A549 (cell line): ENCODE measurements at regions not wholly inside any gene's neighbourhood (a gene's known extent, or its start where the extent isn't known, plus 50 kb on each side); places are given as distances from the start of the nearest gene placed in this dataset.

Source experiments
- CEBPB ChIP-seq, 2 experiments: fragments of >200 bp in 1 of 2; sonication (Bioruptor Twin) in 1 of 2; formaldehyde crosslinking in 1 of 2; IDR thresholded peaks; 2 replicates each; pipeline ENCODE4 v1.6.1; 2012 to 2016
- CHD2 ChIP-seq: fragments of 150-350 bp; IDR thresholded peaks from 2 replicates; pipeline ENCODE4 v1.6.1; 2014; ENCODE audit warnings: low read length; ENCODE audit not compliant: partially characterized antibody
- EHMT2 ChIP-seq: fragments of 200-600 bp; sonication (generic); IDR thresholded peaks from 2 replicates; pipeline ENCODE4 v1.6.1; 2016; ENCODE audit warnings: antibody characterized with exemption, low read depth, mild to moderate bottlenecking, moderate library complexity
- EP300 ChIP-seq, 2 experiments: fragments of >200 bp; sonication (Bioruptor Twin); formaldehyde crosslinking; IDR thresholded peaks; 2 replicates in 1 of 2; 3 replicates in 1 of 2; pipeline ENCODE4 v1.6.1; 2016 to 2017
- FOSL2 ChIP-seq, 2 experiments: fragments of 450-650 bp in 1 of 2; fragments of >200 bp in 1 of 2; sonication (Bioruptor Twin) in 1 of 2; formaldehyde crosslinking; IDR thresholded peaks; 2 replicates each; pipeline versions ENCODE4 v1.5.0 to v1.6.1; 2016 to 2020; ENCODE audit warnings: mild to moderate bottlenecking in 1 of 2, moderate library complexity in 1 of 2
- HES2 ChIP-seq: fragments of >200 bp; sonication (Bioruptor Twin); formaldehyde crosslinking; IDR thresholded peaks from 2 replicates; pipeline ENCODE4 v1.6.1; 2016
- JUN ChIP-seq, 2 experiments: fragments of >200 bp; sonication (Bioruptor Twin); formaldehyde crosslinking; IDR thresholded peaks; 2 replicates in 1 of 2; 3 replicates in 1 of 2; pipeline ENCODE4 v1.6.1; 2016 to 2017
- POLR2A ChIP-seq: IDR thresholded peaks from 2 replicates; pipeline ENCODE4 v1.6.1; 2012; ENCODE audit warnings: mild to moderate bottlenecking, low read length
- SMC3 ChIP-seq: fragments of >200 bp; sonication (Bioruptor Twin); formaldehyde crosslinking; IDR thresholded peaks from 3 replicates; pipeline ENCODE4 v1.6.1; 2018; ENCODE audit warnings: inconsistent platforms
- ZC3H11A ChIP-seq: fragments of 450-650 bp; IDR thresholded peaks from 2 replicates; pipeline ENCODE4 v1.6.1; 2014; ENCODE audit warnings: antibody characterized with exemption, mild to moderate bottlenecking
- TF ChIP-seq, protein P1 (sequence below): fragments of 200-600 bp; sonication (generic); IDR thresholded peaks from 2 replicates; pipeline ENCODE4 v1.6.1; 2016; ENCODE audit warnings: antibody characterized with exemption, mild to moderate bottlenecking, moderate library complexity
- TF ChIP-seq, protein P2 (sequence below): fragments of >200 bp; sonication (Bioruptor Twin); formaldehyde crosslinking; IDR thresholded peaks from 3 replicates; pipeline ENCODE4 v1.5.1; 2016
- TF ChIP-seq, protein P3 (sequence below): fragments of 250-450 bp; sonication (Bioruptor Pico); IDR thresholded peaks from 2 replicates; pipeline ENCODE4 v1.5.0; 2020; ENCODE audit warnings: low read depth, mild to moderate bottlenecking, moderate library complexity
- TF ChIP-seq, protein P4 (sequence below): fragments of 450-650 bp; IDR thresholded peaks from 2 replicates; pipeline ENCODE4 v1.6.1; 2014; ENCODE audit warnings: antibody characterized with exemption

- TF ChIP-seq, protein P1, sequence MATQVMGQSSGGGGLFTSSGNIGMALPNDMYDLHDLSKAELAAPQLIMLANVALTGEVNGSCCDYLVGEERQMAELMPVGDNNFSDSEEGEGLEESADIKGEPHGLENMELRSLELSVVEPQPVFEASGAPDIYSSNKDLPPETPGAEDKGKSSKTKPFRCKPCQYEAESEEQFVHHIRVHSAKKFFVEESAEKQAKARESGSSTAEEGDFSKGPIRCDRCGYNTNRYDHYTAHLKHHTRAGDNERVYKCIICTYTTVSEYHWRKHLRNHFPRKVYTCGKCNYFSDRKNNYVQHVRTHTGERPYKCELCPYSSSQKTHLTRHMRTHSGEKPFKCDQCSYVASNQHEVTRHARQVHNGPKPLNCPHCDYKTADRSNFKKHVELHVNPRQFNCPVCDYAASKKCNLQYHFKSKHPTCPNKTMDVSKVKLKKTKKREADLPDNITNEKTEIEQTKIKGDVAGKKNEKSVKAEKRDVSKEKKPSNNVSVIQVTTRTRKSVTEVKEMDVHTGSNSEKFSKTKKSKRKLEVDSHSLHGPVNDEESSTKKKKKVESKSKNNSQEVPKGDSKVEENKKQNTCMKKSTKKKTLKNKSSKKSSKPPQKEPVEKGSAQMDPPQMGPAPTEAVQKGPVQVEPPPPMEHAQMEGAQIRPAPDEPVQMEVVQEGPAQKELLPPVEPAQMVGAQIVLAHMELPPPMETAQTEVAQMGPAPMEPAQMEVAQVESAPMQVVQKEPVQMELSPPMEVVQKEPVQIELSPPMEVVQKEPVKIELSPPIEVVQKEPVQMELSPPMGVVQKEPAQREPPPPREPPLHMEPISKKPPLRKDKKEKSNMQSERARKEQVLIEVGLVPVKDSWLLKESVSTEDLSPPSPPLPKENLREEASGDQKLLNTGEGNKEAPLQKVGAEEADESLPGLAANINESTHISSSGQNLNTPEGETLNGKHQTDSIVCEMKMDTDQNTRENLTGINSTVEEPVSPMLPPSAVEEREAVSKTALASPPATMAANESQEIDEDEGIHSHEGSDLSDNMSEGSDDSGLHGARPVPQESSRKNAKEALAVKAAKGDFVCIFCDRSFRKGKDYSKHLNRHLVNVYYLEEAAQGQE: no peak
- TF ChIP-seq EHMT2 (no peak), SMC3 (no peak), POLR2A (no peak), HES2 (no peak), EP300 (IDR thresholded peaks at IDR 0.05) (no peak), FOSL2 (IDR thresholded peaks at IDR 0.05) (no peak), FOSL2 (CRISPR knock-in tag; IDR thresholded peaks at IDR 0.05) (no peak), CEBPB (IDR thresholded peaks at IDR 0.05) (no peak), JUN (IDR thresholded peaks at IDR 0.05) (no peak), CHD2 (no peak), ZC3H11A (no peak)
- TF ChIP-seq, protein P2, sequence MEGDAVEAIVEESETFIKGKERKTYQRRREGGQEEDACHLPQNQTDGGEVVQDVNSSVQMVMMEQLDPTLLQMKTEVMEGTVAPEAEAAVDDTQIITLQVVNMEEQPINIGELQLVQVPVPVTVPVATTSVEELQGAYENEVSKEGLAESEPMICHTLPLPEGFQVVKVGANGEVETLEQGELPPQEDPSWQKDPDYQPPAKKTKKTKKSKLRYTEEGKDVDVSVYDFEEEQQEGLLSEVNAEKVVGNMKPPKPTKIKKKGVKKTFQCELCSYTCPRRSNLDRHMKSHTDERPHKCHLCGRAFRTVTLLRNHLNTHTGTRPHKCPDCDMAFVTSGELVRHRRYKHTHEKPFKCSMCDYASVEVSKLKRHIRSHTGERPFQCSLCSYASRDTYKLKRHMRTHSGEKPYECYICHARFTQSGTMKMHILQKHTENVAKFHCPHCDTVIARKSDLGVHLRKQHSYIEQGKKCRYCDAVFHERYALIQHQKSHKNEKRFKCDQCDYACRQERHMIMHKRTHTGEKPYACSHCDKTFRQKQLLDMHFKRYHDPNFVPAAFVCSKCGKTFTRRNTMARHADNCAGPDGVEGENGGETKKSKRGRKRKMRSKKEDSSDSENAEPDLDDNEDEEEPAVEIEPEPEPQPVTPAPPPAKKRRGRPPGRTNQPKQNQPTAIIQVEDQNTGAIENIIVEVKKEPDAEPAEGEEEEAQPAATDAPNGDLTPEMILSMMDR: no peak
- TF ChIP-seq, protein P3, sequence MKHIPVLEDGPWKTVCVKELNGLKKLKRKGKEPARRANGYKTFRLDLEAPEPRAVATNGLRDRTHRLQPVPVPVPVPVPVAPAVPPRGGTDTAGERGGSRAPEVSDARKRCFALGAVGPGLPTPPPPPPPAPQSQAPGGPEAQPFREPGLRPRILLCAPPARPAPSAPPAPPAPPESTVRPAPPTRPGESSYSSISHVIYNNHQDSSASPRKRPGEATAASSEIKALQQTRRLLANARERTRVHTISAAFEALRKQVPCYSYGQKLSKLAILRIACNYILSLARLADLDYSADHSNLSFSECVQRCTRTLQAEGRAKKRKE (CRISPR knock-in tag): no peak
- TF ChIP-seq, protein P4, sequence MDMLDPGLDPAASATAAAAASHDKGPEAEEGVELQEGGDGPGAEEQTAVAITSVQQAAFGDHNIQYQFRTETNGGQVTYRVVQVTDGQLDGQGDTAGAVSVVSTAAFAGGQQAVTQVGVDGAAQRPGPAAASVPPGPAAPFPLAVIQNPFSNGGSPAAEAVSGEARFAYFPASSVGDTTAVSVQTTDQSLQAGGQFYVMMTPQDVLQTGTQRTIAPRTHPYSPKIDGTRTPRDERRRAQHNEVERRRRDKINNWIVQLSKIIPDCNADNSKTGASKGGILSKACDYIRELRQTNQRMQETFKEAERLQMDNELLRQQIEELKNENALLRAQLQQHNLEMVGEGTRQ: no peak
Measured at GRCh38 chr18:22285361-22286140, 116.2 kb downstream of the GATA6 start.
